GM12878 (cell line): ENCODE measurements at regions not wholly inside any gene's neighbourhood (a gene's known extent, or its start where the extent isn't known, plus 50 kb on each side); places are given as distances from the start of the nearest gene placed in this dataset.
A peak's percentile ranks its signal among the peaks of the same experiment; 100 is the strongest.

Experiments used
- ATAC-seq: fragments of 200-7000 bp; cut with Tn5 transposase; 3 replicates; pipeline ENCODE4 v1.9.1; 2020; ENCODE audit warnings: mild to moderate bottlenecking, moderate library complexity
- BruUV-seq: library from RNA; stranded (reverse); fragments of 400-500 nt; replicated peaks from 2 replicates; lab custom pipeline; 2021; lab: Mats Ljungman, UMichigan
- CTCF ChIA-PET: fragments of 300-600 bp; sonication (Branson Sonifier 250); formaldehyde crosslinking; extraction: SDS; loops from one replicate; lab custom pipeline; 2021; ENCODE audit warnings: inconsistent platforms; lab: Yijun Ruan, JAX
- POLR2A ChIA-PET: fragments of 350-600 bp; formaldehyde crosslinking; extraction: SDS; loops from one replicate; lab custom pipeline; 2021; ENCODE audit warnings: inconsistent platforms; lab: Charles Lee
- RAD21 ChIA-PET: fragments of 300-600 bp; sonication (Branson Sonifier 250); formaldehyde crosslinking; loops from one replicate; lab custom pipeline; 2023; ENCODE audit warnings: antibody characterized with exemption; ENCODE audit not compliant: unreplicated experiment; lab: Charles Lee
- SMC1A ChIA-PET: fragments of 300-600 bp; sonication (Branson Sonifier 250); formaldehyde crosslinking; loops from one replicate; lab custom pipeline; 2023; ENCODE audit not compliant: unreplicated experiment, uncharacterized antibody; lab: Charles Lee
- DNase-seq: peaks from one replicate; pipeline ENCODE4 v3.0.0-alpha.2; 2011; ENCODE audit warnings: low read depth, low spot score
- FAIRE-seq: peaks from 3 replicates; lab custom pipeline; 2011; peaks lifted over from hg19 to GRCh38; lab: Jason Lieb, UNC
- H2AFZ ChIP-seq: 2 replicates; pipeline ENCODE4 v1.6.0; 2011; ENCODE audit warnings: low read depth, low read length, control low read depth; ENCODE audit not compliant: control insufficient read depth
- H3K27ac ChIP-seq: 2 replicates; pipeline ENCODE4 v1.5.1; 2011; ENCODE audit warnings: control low read depth; ENCODE audit not compliant: control insufficient read depth, insufficient read depth
- H3K27me3 ChIP-seq, 2 experiments: replicated peaks in 1 of 2; 2 replicates each; pipeline versions ENCODE4 v1.6.0 to v1.6.1; 2011; ENCODE audit warnings: low read length in 1 of 2; ENCODE audit not compliant: control insufficient read depth in 2 of 2, insufficient read depth in 2 of 2
- H3K36me3 ChIP-seq, 2 experiments: 2 replicates each; pipeline ENCODE4 v1.5.1; 2011; ENCODE audit warnings: low read length in 1 of 2; ENCODE audit not compliant: control insufficient read depth in 2 of 2, insufficient read depth in 2 of 2
- H3K4me1 ChIP-seq: 2 replicates; pipeline ENCODE4 v1.6.1; 2011; ENCODE audit warnings: mild to moderate bottlenecking, low read length, moderate library complexity, mixed read lengths; ENCODE audit not compliant: control insufficient read depth, insufficient read depth
- H3K4me2 ChIP-seq: 2 replicates; pipeline ENCODE4 v1.6.0; 2011; ENCODE audit warnings: control low read depth; ENCODE audit not compliant: control insufficient read depth, insufficient read depth
- H3K4me3 ChIP-seq: fragments of 200-600 bp; sonication (generic); 2 replicates; pipeline ENCODE4 v1.5.1; 2016
- H3K79me2 ChIP-seq: 2 replicates; pipeline ENCODE4 v1.6.0; 2011; ENCODE audit warnings: low read length; ENCODE audit not compliant: control insufficient read depth, insufficient read depth
- H3K9ac ChIP-seq: 2 replicates; pipeline ENCODE4 v1.8.0; 2011; ENCODE audit warnings: low read length, control low read depth, mixed read lengths; ENCODE audit not compliant: control insufficient read depth, insufficient read depth
- H3K9me3 ChIP-seq: replicated peaks from 3 replicates; pipeline ENCODE4 v1.5.1; 2011; ENCODE audit warnings: mild to moderate bottlenecking, low read length; ENCODE audit not compliant: control insufficient read depth, insufficient read depth
- H4K20me1 ChIP-seq: 2 replicates; pipeline ENCODE4 v1.6.0; 2011; ENCODE audit not compliant: control insufficient read depth, insufficient read depth
- CREM ChIP-seq: IDR thresholded peaks from 2 replicates; pipeline ENCODE4 v1.6.1; 2014; ENCODE audit warnings: antibody characterized with exemption, low read depth
- IRF3 ChIP-seq: fragments of 450-650 bp; IDR thresholded peaks from 2 replicates; pipeline ENCODE4 v1.6.1; 2014; ENCODE audit warnings: mild to moderate bottlenecking
- LARP7 ChIP-seq: fragments of 450-650 bp; IDR thresholded peaks from 2 replicates; pipeline ENCODE4 v1.6.1; 2017; ENCODE audit warnings: mild to moderate bottlenecking
- NFYA ChIP-seq: IDR thresholded peaks from 2 replicates; pipeline ENCODE4 v1.6.1; 2011; ENCODE audit warnings: low read depth, mild to moderate bottlenecking, low read length, improper control_type of control experiment, borderline replicate concordance
- PAX8 ChIP-seq: fragments of 450-650 bp; IDR thresholded peaks from 2 replicates; pipeline ENCODE4 v1.6.1; 2017; ENCODE audit warnings: mild to moderate bottlenecking, moderate library complexity
- SMC3 ChIP-seq: IDR thresholded peaks from 2 replicates; pipeline ENCODE4 v1.6.1; 2011; ENCODE audit warnings: low read length, improper control_type of control experiment, borderline replicate concordance
- SUPT20H ChIP-seq: IDR thresholded peaks from 2 replicates; pipeline ENCODE4 v1.6.1; 2011; ENCODE audit warnings: low read depth, mild to moderate bottlenecking, low read length, moderate library complexity, borderline replicate concordance; ENCODE audit not compliant: control insufficient read depth
- ZSCAN29 ChIP-seq: fragments of 450-650 bp; IDR thresholded peaks from 2 replicates; pipeline ENCODE4 v1.6.1; 2017; ENCODE audit warnings: mild to moderate bottlenecking, moderate library complexity
- WGBS: methylation state at CpG from one replicate; pipeline ENCODE4 v1.1.6; 2016; ENCODE audit warnings: low lambda C conversion rate; ENCODE audit not compliant: insufficient replicate concordance, insufficient coverage; ENCODE audit errors: missing lambda C conversion rate; 5-methylcytosine and 5-hydroxymethylcytosine counted together
- in situ Hi-C: fragments of 300-500 bp; cut with MboI; formaldehyde crosslinking; loops from 9 replicates; pipeline ENCODE4 v1.14.3; 2018; ENCODE audit warnings: mixed read lengths
- intact Hi-C: fragments of 100-400 bp; cut with micrococcal nuclease; formaldehyde crosslinking; loops from one replicate; pipeline ENCODE4 v1.14.2; 2022; ENCODE audit not compliant: unreplicated experiment
- TF ChIP-seq, protein P1 (sequence below): fragments of 450-650 bp; IDR thresholded peaks from 2 replicates; pipeline ENCODE4 v1.6.1; 2016; ENCODE audit warnings: mild to moderate bottlenecking, moderate library complexity, borderline replicate concordance

DNA sequence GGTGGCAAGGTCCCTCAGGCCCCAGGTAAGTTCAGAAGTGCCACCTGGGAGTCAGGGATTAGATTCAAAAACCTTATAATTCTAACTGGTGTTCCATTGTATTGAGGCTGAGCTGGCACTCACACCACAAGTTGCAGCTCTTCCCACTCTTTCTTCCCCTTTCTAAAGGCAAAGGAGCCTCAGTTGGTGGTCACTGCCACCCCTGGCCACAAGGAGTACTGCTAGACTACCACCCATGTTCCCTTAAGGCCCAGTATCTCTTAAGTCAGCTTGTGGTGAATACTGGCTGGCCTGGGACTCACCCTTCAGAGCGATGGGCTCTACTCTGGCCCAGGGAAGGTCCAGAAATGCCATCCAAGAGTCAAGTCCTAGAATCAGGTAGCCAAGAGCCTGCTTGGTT, 421.1 kb upstream of the KHDRBS2 start (continued):
- TF ChIP-seq NFYA (no peak), LARP7 (no peak), ZSCAN29 (no peak), PAX8 (no peak), SUPT20H (no peak), SMC3 (no peak), IRF3 (no peak)

DNA sequence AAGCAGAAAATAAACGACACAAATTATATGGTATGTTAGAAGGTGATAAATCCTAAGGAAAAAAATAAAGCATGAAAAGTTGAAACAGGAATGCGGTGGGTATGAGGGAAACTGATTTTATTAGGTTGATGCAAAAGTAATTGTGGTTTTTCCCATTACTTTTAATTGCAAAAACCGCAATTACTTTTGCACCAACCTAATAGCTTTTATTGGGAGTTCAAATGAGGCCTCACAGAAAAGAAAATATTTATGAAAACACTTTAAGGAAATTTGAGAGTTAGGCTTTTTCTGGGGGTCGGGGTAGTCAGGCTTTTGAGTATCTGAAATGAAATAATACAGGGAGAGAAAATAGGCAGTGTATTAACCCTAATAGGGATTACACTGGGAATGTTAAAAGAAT, 397.0 kb upstream of the KHDRBS2 start:
- Histone ChIP-seq H3K36me3 (no peaks in the 10 kb centered on the region), H3K4me1 (no peaks in the 10 kb centered on the region), H2AFZ (no peak overlapping the region)
- TF ChIP-seq, protein P1, sequence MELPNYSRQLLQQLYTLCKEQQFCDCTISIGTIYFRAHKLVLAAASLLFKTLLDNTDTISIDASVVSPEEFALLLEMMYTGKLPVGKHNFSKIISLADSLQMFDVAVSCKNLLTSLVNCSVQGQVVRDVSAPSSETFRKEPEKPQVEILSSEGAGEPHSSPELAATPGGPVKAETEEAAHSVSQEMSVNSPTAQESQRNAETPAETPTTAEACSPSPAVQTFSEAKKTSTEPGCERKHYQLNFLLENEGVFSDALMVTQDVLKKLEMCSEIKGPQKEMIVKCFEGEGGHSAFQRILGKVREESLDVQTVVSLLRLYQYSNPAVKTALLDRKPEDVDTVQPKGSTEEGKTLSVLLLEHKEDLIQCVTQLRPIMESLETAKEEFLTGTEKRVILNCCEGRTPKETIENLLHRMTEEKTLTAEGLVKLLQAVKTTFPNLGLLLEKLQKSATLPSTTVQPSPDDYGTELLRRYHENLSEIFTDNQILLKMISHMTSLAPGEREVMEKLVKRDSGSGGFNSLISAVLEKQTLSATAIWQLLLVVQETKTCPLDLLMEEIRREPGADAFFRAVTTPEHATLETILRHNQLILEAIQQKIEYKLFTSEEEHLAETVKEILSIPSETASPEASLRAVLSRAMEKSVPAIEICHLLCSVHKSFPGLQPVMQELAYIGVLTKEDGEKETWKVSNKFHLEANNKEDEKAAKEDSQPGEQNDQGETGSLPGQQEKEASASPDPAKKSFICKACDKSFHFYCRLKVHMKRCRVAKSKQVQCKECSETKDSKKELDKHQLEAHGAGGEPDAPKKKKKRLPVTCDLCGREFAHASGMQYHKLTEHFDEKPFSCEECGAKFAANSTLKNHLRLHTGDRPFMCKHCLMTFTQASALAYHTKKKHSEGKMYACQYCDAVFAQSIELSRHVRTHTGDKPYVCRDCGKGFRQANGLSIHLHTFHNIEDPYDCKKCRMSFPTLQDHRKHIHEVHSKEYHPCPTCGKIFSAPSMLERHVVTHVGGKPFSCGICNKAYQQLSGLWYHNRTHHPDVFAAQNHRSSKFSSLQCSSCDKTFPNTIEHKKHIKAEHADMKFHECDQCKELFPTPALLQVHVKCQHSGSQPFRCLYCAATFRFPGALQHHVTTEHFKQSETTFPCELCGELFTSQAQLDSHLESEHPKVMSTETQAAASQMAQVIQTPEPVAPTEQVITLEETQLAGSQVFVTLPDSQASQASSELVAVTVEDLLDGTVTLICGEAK, result peak; percentile 33; the same call in 1 of the 2 replicates
- no peak for TF ChIP-seq CREM
- TF ChIP-seq, all 136 proteins: peak for 1
- ChIA-PET POLR2A (no interaction called here), CTCF (no interaction called here), SMC1A (no interaction called here), RAD21 (no interaction called here)
- Histone ChIP-seq H3K79me2 (no peaks in the 10 kb centered on the region), H3K9ac (no peak overlapping the region), H3K9me3 (no peaks in the 10 kb centered on the region), H3K4me3 (no peak overlapping the region), H3K27me3 (no peaks in the 10 kb centered on the region), H3K4me2 (no peak overlapping the region), H4K20me1 (no peaks in the 10 kb centered on the region), H3K27ac (no peak overlapping the region)
- 0% methylated on average over 4 of the region's 4 CpGs for WGBS
- in situ Hi-C loops (no loop called here), intact Hi-C loops (no loop called here)
- ATAC-seq (no peak), FAIRE-seq (no peak), DNase-seq (no peak)
- BruUV-seq, result no TSS peak
